Hippocampal formation (tissue), 2 donors: ENCODE measurements at regions not wholly inside any gene's neighbourhood (a gene's known extent, or its start where the extent isn't known, plus 50 kb on each side); places are given as distances from the start of the nearest gene placed in this dataset.

Source experiments
- DNase-seq, 2 donors: peaks; one replicate each; lab custom pipeline; 2025; lab: John Stamatoyannopoulos, UW

DNA sequence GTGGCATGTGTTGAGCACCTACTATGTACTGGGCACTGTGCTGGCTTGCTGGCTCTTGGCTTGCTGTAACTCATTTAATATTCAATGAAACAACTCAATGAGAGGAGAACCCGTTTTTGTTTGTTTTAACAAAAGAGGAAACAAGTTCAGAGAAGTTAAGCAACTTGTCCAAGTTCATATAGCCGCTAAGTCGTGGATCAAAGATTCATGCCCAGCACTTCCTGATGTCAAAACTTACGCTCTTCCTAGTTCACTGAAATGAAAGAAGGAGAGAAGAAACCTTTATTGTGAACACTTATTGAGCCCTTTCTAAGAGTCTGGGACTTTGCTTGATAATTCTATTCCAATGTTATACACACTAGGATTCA is 475.9 kb downstream of the PTPRU start:
- DNase-seq = no peak

DNA sequence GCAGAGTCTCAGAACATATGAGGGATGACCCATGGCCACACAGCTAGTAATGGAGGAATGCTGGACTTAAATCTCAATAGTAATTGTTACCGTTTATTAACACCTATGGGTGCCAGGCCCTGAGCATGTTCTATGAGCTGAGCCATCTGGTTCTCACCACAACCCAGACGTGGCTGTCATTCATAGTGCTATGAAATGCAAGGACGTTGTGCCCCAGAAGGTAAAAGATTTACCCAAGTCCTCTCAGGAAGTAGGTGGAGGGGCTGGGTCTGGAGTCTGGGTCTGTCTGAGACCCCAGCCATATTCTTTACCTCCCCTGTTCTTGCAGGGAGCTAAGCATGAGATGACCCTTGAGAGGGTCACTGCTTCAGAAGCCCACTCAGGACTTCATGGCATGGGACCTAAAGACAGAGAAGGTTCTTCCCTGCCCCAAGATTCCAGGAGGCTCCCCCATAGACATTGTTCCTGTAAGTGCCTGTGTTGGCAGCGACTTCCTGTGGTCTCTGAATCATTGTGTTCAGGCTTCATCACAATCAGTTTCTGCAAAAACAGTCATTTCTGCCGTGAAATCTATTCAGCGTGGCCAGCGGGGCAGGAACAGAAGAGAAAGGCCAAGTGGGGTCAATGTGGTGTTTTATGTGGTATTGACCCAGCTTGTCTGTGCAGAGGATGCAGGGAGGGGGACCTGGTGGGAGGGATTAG is 475.4 kb downstream of the PTPRU start:
- DNase-seq = no peak

GRCh38 chr1:29709704-29710280 is 473.5 kb downstream of the PTPRU start:
- no peak for DNase-seq

- no peak for DNase-seq
These were observed 472.7 kb downstream of the PTPRU start for GRCh38 chr1:29708796-29709703.

- no peak for DNase-seq
These were observed 472.1 kb downstream of the PTPRU start for GRCh38 chr1:29708381-29708780.

- no peak for DNase-seq
These were observed 471.5 kb downstream of the PTPRU start for GRCh38 chr1:29707796-29708195.

- no peak for DNase-seq
These were observed 470.6 kb downstream of the PTPRU start for GRCh38 chr1:29706936-29707335.

- DNase-seq = no peak
These were observed 468.1 kb downstream of the PTPRU start for GRCh38 chr1:29704430-29704829.

DNA sequence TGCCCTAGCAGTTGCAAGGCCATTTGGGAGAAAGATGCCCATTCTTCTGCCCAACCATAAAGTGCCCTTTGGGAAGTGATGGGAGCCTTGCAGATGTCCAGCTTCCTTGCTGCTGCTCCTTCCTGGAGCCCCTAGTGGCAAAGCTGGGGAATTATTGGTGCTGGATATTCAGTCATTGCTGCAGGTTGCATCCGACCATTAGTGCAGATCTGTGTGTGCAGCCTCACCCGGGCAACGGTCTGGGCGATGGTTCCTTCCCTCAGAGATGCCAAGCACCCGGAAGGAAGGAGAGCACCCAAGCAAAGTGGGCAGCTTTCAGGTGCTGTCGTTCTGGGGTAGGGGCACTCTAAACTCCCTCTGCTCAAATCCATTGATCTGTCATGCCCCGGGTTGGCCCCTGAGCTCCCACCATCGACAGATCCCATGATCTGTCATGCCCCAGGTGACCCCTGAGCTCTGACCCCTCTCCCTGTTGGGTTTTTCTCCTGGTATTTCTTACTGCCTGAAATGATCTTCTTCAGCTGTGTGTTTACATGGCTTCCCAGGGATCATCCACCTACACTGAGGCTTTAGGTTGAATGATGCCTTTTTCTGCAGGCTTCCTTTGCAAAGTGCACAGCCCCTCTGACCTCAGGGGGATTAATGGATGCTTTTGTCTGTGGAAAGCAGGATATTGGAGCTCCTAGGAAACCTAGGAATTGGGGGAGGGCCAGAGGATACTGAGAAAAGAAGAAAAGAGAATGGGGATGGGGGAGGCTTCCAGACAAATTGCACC is 467.5 kb downstream of the PTPRU start:
- no peak for DNase-seq

GRCh38 chr1:29700491-29700890 is 464.2 kb downstream of the PTPRU start:
- DNase-seq = no peak

GRCh38 chr1:29698626-29699025 is 462.3 kb downstream of the PTPRU start:
- DNase-seq = no peak

DNA sequence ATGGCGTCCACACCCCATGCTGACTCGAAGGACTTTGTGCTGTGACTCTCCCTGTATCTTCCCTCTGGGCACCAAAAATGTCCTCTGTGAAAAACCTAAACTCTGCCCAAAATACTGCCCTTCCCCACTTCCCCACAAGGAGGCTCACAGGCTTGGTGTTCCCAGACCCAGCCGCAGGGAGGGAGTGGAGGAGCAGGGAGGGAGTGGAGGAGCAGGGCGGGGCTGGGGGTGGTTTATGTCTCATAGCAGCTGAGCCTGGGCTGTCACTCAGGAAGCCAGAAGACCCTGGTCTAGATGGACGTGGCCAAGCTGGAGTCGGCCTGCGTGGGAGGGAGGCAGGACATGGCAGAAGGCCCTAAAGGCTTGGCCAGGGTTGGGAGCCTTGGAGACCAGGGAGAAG is 461.7 kb downstream of the PTPRU start:
- no peak for DNase-seq

- no peak for DNase-seq
These were observed 461.1 kb downstream of the PTPRU start for GRCh38 chr1:29697391-29697780.

DNA sequence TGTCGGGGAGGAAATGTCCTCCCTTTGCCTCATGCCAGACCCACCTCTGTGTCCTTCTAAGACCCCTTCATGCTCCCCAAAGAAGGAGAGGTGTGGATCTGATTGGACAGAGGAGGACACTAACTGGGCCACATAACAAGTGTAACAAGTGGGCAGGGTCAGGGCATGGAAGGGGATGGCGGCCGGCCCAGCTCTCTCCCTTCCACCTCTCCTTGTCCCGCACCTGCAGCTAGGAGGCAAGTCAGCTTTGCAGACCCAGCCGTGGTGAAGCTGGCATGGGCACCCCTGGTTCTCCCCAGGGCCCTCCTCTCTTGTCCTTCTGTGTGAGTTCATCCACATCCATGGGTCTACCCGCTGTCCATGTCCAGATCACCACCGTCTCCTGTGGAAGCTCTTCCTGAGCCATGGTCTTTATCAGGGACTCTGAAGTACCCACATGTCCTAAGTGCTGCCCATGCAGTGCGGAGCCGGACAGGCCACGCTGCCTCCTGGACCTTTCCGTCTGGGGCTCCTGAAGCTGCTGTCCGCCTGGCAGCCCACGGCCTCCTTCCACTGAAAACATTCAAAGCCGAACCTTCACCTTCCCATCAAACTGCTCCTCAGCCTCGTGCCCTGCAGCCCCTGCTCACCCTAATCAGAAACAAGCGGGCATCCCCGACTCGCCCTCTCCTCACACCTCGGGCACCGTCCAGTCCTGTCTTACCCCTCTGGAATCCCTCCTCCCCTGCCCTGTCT is 460.5 kb downstream of the PTPRU start:
- DNase-seq = no peak

GRCh38 chr1:29695803-29696202 is 459.5 kb downstream of the PTPRU start:
- no peak for DNase-seq

DNA sequence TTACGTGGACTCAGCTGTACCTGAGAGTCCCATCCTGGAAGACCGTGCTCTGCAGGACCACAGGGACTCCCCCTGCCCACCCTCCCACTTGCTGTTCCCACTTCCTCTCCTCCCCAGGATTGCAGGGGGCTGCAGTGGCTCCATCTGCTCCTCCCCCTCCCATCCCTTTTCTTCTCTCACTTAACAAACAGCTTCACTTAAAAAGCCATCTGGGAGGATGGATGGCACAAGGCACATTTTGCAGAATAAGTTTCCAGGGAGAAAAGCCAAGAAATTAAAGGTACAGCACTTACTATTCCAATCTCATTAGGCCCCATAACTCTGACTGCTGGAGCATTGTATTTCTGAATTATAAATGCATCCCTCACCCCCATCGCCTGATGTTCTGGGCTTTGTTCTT is 458.7 kb downstream of the PTPRU start:
- no peak for DNase-seq

- no peak for DNase-seq
These were observed 455.2 kb downstream of the PTPRU start for GRCh38 chr1:29691499-29691898.

- no peak for DNase-seq
These were observed 453.8 kb downstream of the PTPRU start for GRCh38 chr1:29690156-29690555.

DNA sequence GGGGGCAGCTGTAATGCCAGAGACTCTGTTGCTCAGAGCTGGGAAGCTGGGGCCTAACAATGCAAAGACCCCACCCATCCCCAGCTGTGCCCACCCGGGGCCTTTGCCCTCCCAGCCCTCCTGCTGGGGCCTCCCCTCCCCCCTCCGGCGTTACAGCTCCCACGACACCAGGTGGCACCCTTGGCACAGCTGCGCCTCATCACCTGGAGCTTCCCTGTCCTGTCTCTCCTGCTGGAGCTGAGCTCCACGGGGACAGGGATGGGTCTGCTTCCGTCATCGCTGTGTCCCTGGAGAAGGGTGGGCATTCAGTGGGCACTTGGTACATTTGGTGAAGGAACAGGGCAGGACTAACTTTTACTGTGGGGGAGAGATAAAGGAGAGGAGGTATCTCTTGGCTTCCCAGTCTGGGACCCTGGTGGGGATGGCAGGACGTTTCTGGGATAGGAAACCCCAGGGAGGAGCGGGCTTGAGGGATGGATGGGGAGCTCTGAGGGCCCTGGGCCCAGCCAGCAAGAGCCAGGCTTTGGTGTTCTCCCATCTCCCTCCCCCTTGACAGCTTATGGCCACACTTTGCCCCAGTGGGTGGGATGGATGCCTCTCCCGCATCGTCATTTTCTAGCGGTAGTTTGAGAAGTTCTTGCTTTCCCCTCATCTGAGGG is 453.2 kb downstream of the PTPRU start:
- no peak for DNase-seq

DNA sequence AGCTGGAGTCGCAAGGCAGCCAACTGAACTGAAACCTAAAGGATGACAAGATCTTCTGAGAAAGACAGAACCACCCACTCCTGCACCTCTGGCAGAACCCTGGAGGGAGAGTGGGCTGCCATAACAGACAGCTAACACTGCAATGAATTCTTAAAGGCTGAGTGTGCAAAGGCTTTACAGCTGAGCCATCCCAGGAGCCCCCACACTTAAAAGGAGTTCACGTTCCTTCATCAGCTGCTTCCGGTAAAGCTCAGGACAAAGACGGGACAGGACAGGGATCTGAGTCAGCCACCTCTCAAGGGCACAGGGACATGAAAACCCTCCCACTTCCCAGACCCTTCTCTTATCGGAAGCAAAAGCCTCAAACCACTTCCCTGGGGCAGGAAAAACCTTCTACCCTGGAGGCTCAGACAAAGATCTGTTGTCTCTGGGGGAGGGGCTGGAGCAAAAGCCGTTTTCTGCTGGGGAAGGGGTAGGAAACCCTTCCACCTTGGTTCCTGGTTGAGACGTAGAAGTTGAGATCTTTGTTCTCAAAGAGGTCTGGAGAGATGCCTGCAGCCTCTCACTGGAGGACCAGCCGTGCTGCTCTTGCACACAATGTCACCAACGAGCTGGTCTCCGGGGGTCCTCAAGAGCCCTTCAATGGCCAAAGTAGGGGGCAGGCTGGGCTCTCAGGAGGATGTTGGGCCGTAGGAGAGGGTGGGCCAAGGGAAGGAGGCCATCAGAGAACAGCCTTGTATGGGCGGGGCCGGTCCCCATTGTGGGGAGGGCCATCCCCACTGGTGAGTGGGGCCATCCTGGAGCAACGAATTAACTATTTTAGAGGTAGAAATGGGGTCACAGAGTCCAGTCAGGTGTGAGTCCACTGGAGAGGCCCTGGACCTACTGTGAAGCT is 452.4 kb downstream of the PTPRU start:
- DNase-seq = no peak
